ENCODE measurements at regions not wholly inside any gene's neighbourhood (a gene's known extent, or its start where the extent isn't known, plus 50 kb on each side); places are given as distances from the start of the nearest gene placed in this dataset.

GRCh38 chr11:31912808-31913207 is 101.7 kb upstream of the PAX6 start:
- CTCF ChIA-PET (ENCODE audit: partially characterized antibody): interaction anchor here (0.6 to 1.3 kb wide), 4 partner anchors 26 to 299 kb away, joined by 3 read pairs; no protein-coding TSS in a partner anchor
- H3K27ac ChIP-seq (ENCODE audit: low read depth, low read length): no peak overlapping the region
- no peak overlapping the region for H3K14ac ChIP-seq (ENCODE audit: insufficient read length)
- H2BK120ac ChIP-seq (replicated peaks; ENCODE audit: low read depth, low read length): no peak overlapping the region
- H3K4ac ChIP-seq (replicated peaks; ENCODE audit: insufficient read length, low read depth, low read length): no peak overlapping the region
- H4K91ac ChIP-seq (replicated peaks; ENCODE audit: insufficient read length, low read length): no peak overlapping the region
- H2AK5ac ChIP-seq (ENCODE audit: low read depth, low read length): no peak overlapping the region
- WGBS, 2 experiments (ENCODE audit: extremely low coverage in 1 of 2, insufficient coverage in 1 of 2, insufficient read length in 1 of 2, insufficient replicate concordance in 2 of 2, low coverage in 1 of 2, low lambda C conversion rate in 2 of 2, missing lambda C conversion rate in 1 of 2): 93% methylated on average over 1 of the region's 1 CpG; no CpG with 5 or more reads in 1 of the 2 experiments
- no peak overlapping the region for H2AFZ ChIP-seq (ENCODE audit: low read length)
- no peak overlapping the region for H3K9ac ChIP-seq (replicated peaks in 1 of 4; ENCODE audit: extremely low read depth in 1 of 4, low read depth in 3 of 4, low read length in 3 of 4)
- POLR2A ChIA-PET (ENCODE audit: partially characterized antibody): no interaction called here
- H2BK12ac ChIP-seq (ENCODE audit: low read depth, low read length): no peak overlapping the region
- FAIRE-seq (no peak), DNase-seq (ENCODE audit: low read depth in 1 of 2, low spot score in 2 of 2) (no peak)
- H3K79me2 ChIP-seq (ENCODE audit: control insufficient read depth in 1 of 2, insufficient read depth in 2 of 2, low read length in 2 of 2): no peaks in the 10 kb centered on the region
- H3K4me1 ChIP-seq (replicated peaks in 1 of 4; ENCODE audit: control insufficient read depth in 3 of 4, insufficient read depth in 4 of 4, low read length in 3 of 4): no peaks in the 10 kb centered on the region
- H3K79me1 ChIP-seq (ENCODE audit: low read depth, low read length): no peaks in the 10 kb centered on the region
- no peak overlapping the region for H3K23ac ChIP-seq (ENCODE audit: insufficient read length)
- H4K8ac ChIP-seq (ENCODE audit: extremely low read depth, insufficient read depth, low read length): no peak overlapping the region
- no peak overlapping the region for H2BK20ac ChIP-seq (ENCODE audit: low read length)
- H3K56ac ChIP-seq (replicated peaks; ENCODE audit: insufficient read length, low read depth, low read length): no peak overlapping the region
- no peaks in the 10 kb centered on the region for H3K23me2 ChIP-seq (ENCODE audit: low read depth, low read length)
- H3K36me3 ChIP-seq (ENCODE audit: control insufficient read depth in 2 of 4, insufficient read depth in 4 of 4, low read length in 3 of 4): no peaks in the 10 kb centered on the region
- H4K5ac ChIP-seq (ENCODE audit: insufficient read length, low read depth, low read length): no peak overlapping the region
- no peak overlapping the region for H3K4me2 ChIP-seq (ENCODE audit: insufficient read depth in 1 of 2, low read depth in 2 of 2, low read length in 2 of 2)
- H3K4me3 ChIP-seq (ENCODE audit: extremely low read depth in 1 of 4, insufficient read depth in 2 of 4, low read depth in 3 of 4, low read length in 4 of 4): no peak overlapping the region
- H3K9me3 ChIP-seq (ENCODE audit: insufficient read depth in 2 of 2, low read depth in 1 of 2, low read length in 1 of 2): no peaks in the 10 kb centered on the region
- H2BK5ac ChIP-seq (ENCODE audit: low read depth, low read length): no peak overlapping the region
- H3K18ac ChIP-seq (ENCODE audit: extremely low read depth, low read length): no peak overlapping the region
- H3K27me3 ChIP-seq (replicated peaks in 1 of 4; ENCODE audit: control insufficient read depth in 3 of 4, extremely low read depth in 1 of 4, insufficient read depth in 3 of 4, low read length in 3 of 4): no peaks in the 10 kb centered on the region
- H2BK15ac ChIP-seq (ENCODE audit: low read length): no peak overlapping the region
- H4K20me1 ChIP-seq (replicated peaks in 1 of 2; ENCODE audit: control insufficient read depth in 1 of 2, insufficient read depth in 2 of 2, low read length in 2 of 2): no peaks in the 10 kb centered on the region
- no peak for TF ChIP-seq CHD7 (IDR thresholded peaks at IDR 0.05; ENCODE audit: insufficient replicate concordance, low read length)

Data from H1 (cell line).